RWPE2 (cell line): ENCODE measurements at regions not wholly inside any gene's neighbourhood (a gene's known extent, or its start where the extent isn't known, plus 50 kb on each side); places are given as distances from the start of the nearest gene placed in this dataset.

ENCODE experiments used
- ATAC-seq: fragments of 200-7000 bp; cut with Tn5 transposase; 3 replicates; pipeline ENCODE4 v1.9.1; 2021; ENCODE audit warnings: low read depth
- DNase-seq: peaks from one replicate; pipeline ENCODE4 v3.0.0-alpha.2; 2020; ENCODE audit warnings: low spot score
- H3K27ac ChIP-seq: fragments of 450-650 bp; 2 replicates; pipeline ENCODE4 v1.5.1; 2017; ENCODE audit warnings: mild to moderate bottlenecking; ENCODE audit not compliant: poor library complexity, severe bottlenecking
- H3K27me3 ChIP-seq: fragments of 250-450 bp; sonication (Bioruptor Pico); 2 replicates; pipeline ENCODE4 v1.5.1; 2021; ENCODE audit warnings: mild to moderate bottlenecking, moderate library complexity; ENCODE audit not compliant: insufficient read depth, poor library complexity, severe bottlenecking
- H3K36me3 ChIP-seq: fragments of 250-450 bp; sonication (Bioruptor Pico); 2 replicates; pipeline ENCODE4 v1.5.1; 2020; ENCODE audit warnings: low read depth, mild to moderate bottlenecking, moderate library complexity
- H3K4me1 ChIP-seq: fragments of 250-450 bp; sonication (Bioruptor Pico); 2 replicates; pipeline ENCODE4 v1.5.1; 2021; ENCODE audit warnings: mild to moderate bottlenecking, moderate library complexity; ENCODE audit not compliant: insufficient read depth, poor library complexity, severe bottlenecking
- H3K4me3 ChIP-seq: fragments of 250-450 bp; sonication (Bioruptor Pico); 2 replicates; pipeline ENCODE4 v1.5.1; 2021; ENCODE audit warnings: mild to moderate bottlenecking, moderate library complexity; ENCODE audit not compliant: severe bottlenecking
- H3K9me3 ChIP-seq: fragments of 250-450 bp; sonication (Bioruptor Pico); 2 replicates; pipeline ENCODE4 v1.5.1; 2021; ENCODE audit warnings: mild to moderate bottlenecking, moderate library complexity; ENCODE audit not compliant: severe bottlenecking
- CTCF ChIP-seq: fragments of 450-650 bp; IDR thresholded peaks from one replicate; pipeline ENCODE4 v1.5.1; 2017; ENCODE audit warnings: mild to moderate bottlenecking, moderate library complexity; ENCODE audit not compliant: poor library complexity, severe bottlenecking

- Histone ChIP-seq H3K4me3 (no peak overlapping the region), H3K36me3 (no peaks in the 10 kb centered on the region; the same call in 1 of the 2 replicates), H3K9me3 (no peaks in the 10 kb centered on the region), H3K27ac (no peak overlapping the region), H3K27me3 (no peaks in the 10 kb centered on the region), H3K4me1 (no peaks in the 10 kb centered on the region)
- TF ChIP-seq CTCF = no peak
- DNase-seq = no peak
- ATAC-seq = no peak
Observed at GRCh38 chr5:105931881-105932421, 1738.8 kb downstream of the EFNA5 start.

- no peaks in the 10 kb centered on the region for H3K4me1 ChIP-seq
- ATAC-seq (no peak), DNase-seq (no peak)
- no peak overlapping the region for H3K27ac ChIP-seq
- H3K27me3 ChIP-seq = no peaks in the 10 kb centered on the region
- H3K36me3 ChIP-seq = no peaks in the 10 kb centered on the region; the same call in 1 of the 2 replicates
- no peaks in the 10 kb centered on the region for H3K9me3 ChIP-seq
- TF ChIP-seq CTCF = no peak
- no peak overlapping the region for H3K4me3 ChIP-seq
Observed at GRCh38 chr5:105929858-105930257, 1740.9 kb downstream of the EFNA5 start.

GRCh38 chr5:105924366-105924765, 1746.4 kb downstream of the EFNA5 start:
- H3K4me3 ChIP-seq = no peak overlapping the region
- H3K9me3 ChIP-seq = no peaks in the 10 kb centered on the region
- H3K27me3 ChIP-seq = no peaks in the 10 kb centered on the region
- no peak overlapping the region for H3K27ac ChIP-seq
- peak; percentile 70 for ATAC-seq
- no peaks in the 10 kb centered on the region for H3K36me3 ChIP-seq
- H3K4me1 ChIP-seq = peaks cover 3% of the 10 kb centered on the region
- TF ChIP-seq CTCF = no peak
- no peak for DNase-seq

- Histone ChIP-seq H3K36me3 (no peaks in the 10 kb centered on the region), H3K27ac (no peak overlapping the region), H3K4me1 (peaks cover 3% of the 10 kb centered on the region), H3K27me3 (no peaks in the 10 kb centered on the region), H3K9me3 (no peaks in the 10 kb centered on the region), H3K4me3 (no peak overlapping the region)
- ATAC-seq (peak; percentile 70), DNase-seq (no peak)
- TF ChIP-seq CTCF = no peak
Observed at GRCh38 chr5:105922574-105922973, 1748.2 kb downstream of the EFNA5 start.

- H3K36me3 ChIP-seq = no peaks in the 10 kb centered on the region
- no peaks in the 10 kb centered on the region for H3K9me3 ChIP-seq
- H3K27me3 ChIP-seq = no peaks in the 10 kb centered on the region
- TF ChIP-seq CTCF = no peak
- no peak overlapping the region for H3K27ac ChIP-seq
- ATAC-seq (no peak), DNase-seq (no peak)
- peaks cover 3% of the 10 kb centered on the region for H3K4me1 ChIP-seq
- H3K4me3 ChIP-seq = no peak overlapping the region
Observed at GRCh38 chr5:105922080-105922479, 1748.7 kb downstream of the EFNA5 start.
